H9 (cell line): ENCODE measurements at regions not wholly inside any gene's neighbourhood (a gene's known extent, or its start where the extent isn't known, plus 50 kb on each side); places are given as distances from the start of the nearest gene placed in this dataset.

Experiments used
- DNase-seq: peaks from one replicate; pipeline ENCODE4 v3.0.0-alpha.2; 2017
- H2AFZ ChIP-seq: one replicate; pipeline ENCODE4 v1.6.1; 2013; ENCODE audit warnings: mild to moderate bottlenecking, low read length, control low read depth, moderate library complexity
- H2AK5ac ChIP-seq: 2 replicates; pipeline ENCODE4 v1.6.1; 2013; ENCODE audit warnings: low read length, control low read depth, mixed read lengths; ENCODE audit not compliant: insufficient read length
- H2BK120ac ChIP-seq: one replicate; pipeline ENCODE4 v1.6.1; 2013; ENCODE audit warnings: low read depth, mild to moderate bottlenecking, low read length, control low read depth, inconsistent platforms; ENCODE audit not compliant: poor library complexity, severe bottlenecking
- H2BK12ac ChIP-seq: 2 replicates; pipeline ENCODE4 v1.6.1; 2013; ENCODE audit warnings: low read length, control low read depth, mixed read lengths, low read depth; ENCODE audit not compliant: insufficient read length
- H2BK15ac ChIP-seq: 2 replicates; pipeline ENCODE4 v1.6.1; 2013; ENCODE audit warnings: low read depth, low read length, control low read depth
- H2BK20ac ChIP-seq: one replicate; pipeline ENCODE4 v1.6.1; 2013; ENCODE audit warnings: low read depth, mild to moderate bottlenecking, low read length, control low read depth, inconsistent platforms; ENCODE audit not compliant: poor library complexity, severe bottlenecking
- H2BK5ac ChIP-seq: 2 replicates; pipeline ENCODE4 v1.6.1; 2013; ENCODE audit warnings: low read length, control low read depth, mixed read lengths; ENCODE audit not compliant: insufficient read length
- H3K14ac ChIP-seq: 2 replicates; pipeline ENCODE4 v1.6.1; 2013; ENCODE audit warnings: low read length, control low read depth; ENCODE audit not compliant: insufficient read depth
- H3K18ac ChIP-seq: 2 replicates; pipeline ENCODE4 v1.6.1; 2013; ENCODE audit warnings: low read depth, mild to moderate bottlenecking, mixed read lengths, low read length, control low read depth; ENCODE audit not compliant: insufficient read length
- H3K23ac ChIP-seq: 2 replicates; pipeline ENCODE4 v1.6.1; 2013; ENCODE audit warnings: low read length, control low read depth, mixed read lengths, low read depth; ENCODE audit not compliant: insufficient read length
- H3K23me2 ChIP-seq: 2 replicates; pipeline ENCODE4 v1.6.1; 2013; ENCODE audit warnings: low read depth, mild to moderate bottlenecking, mixed read lengths, low read length, control low read depth; ENCODE audit not compliant: insufficient read length, poor library complexity, severe bottlenecking
- H3K27ac ChIP-seq: 2 replicates; pipeline ENCODE4 v1.5.1; 2013; ENCODE audit warnings: low read length, control low read depth, mixed read lengths, low read depth; ENCODE audit not compliant: insufficient read length
- H3K27me3 ChIP-seq: 2 replicates; pipeline ENCODE4 v1.6.1; 2013; ENCODE audit warnings: low read length, control low read depth, inconsistent platforms; ENCODE audit not compliant: insufficient read depth
- H3K4ac ChIP-seq: 2 replicates; pipeline ENCODE4 v1.6.1; 2013; ENCODE audit warnings: low read depth, mild to moderate bottlenecking, control low read depth, inconsistent platforms, low read length, moderate library complexity
- H3K4me1 ChIP-seq: 2 replicates; pipeline ENCODE4 v1.6.1; 2013; ENCODE audit warnings: low read length, control low read depth, inconsistent platforms; ENCODE audit not compliant: insufficient read depth
- H3K4me2 ChIP-seq: 2 replicates; pipeline ENCODE4 v1.6.1; 2013; ENCODE audit warnings: low read length, control low read depth, mixed read lengths; ENCODE audit not compliant: insufficient read length, insufficient read depth
- H3K56ac ChIP-seq: 2 replicates; pipeline ENCODE4 v1.6.1; 2013; ENCODE audit warnings: low read depth, mild to moderate bottlenecking, mixed read lengths, low read length, control low read depth; ENCODE audit not compliant: insufficient read length
- H3K79me1 ChIP-seq: 2 replicates; pipeline ENCODE4 v1.6.1; 2013; ENCODE audit warnings: low read depth, mild to moderate bottlenecking, moderate library complexity, low read length, control low read depth, inconsistent platforms; ENCODE audit not compliant: insufficient read depth, poor library complexity, severe bottlenecking
- H3K79me2 ChIP-seq: 2 replicates; pipeline ENCODE4 v1.6.1; 2013; ENCODE audit warnings: low read length, control low read depth, inconsistent platforms; ENCODE audit not compliant: insufficient read depth
- H3K9ac ChIP-seq: 2 replicates; pipeline ENCODE4 v1.6.1; 2013; ENCODE audit warnings: low read length, control low read depth, mixed read lengths; ENCODE audit not compliant: insufficient read length; ENCODE audit errors: extremely low read depth
- H3K9me3 ChIP-seq: one replicate; pipeline ENCODE4 v1.6.1; 2013; ENCODE audit warnings: low read depth, low read length, inconsistent platforms; ENCODE audit not compliant: control insufficient read depth
- H3T11ph ChIP-seq: one replicate; pipeline ENCODE4 v1.6.1; 2013; ENCODE audit warnings: mild to moderate bottlenecking, low read length, control low read depth, inconsistent platforms
- H4K20me1 ChIP-seq: one replicate; pipeline ENCODE4 v1.6.1; 2013; ENCODE audit not compliant: control insufficient read depth, insufficient read length, insufficient read depth
- H4K5ac ChIP-seq: 2 replicates; pipeline ENCODE4 v1.6.1; 2013; ENCODE audit warnings: low read depth, mild to moderate bottlenecking, mixed read lengths, low read length, control low read depth; ENCODE audit not compliant: insufficient read length
- H4K8ac ChIP-seq: replicated peaks from 2 replicates; pipeline ENCODE4 v1.6.1; 2013; ENCODE audit warnings: low read length, control low read depth, mixed read lengths, low read depth; ENCODE audit not compliant: insufficient read length
- H4K91ac ChIP-seq: 2 replicates; pipeline ENCODE4 v1.6.1; 2013; ENCODE audit warnings: low read depth, mild to moderate bottlenecking, moderate library complexity, mixed read lengths, low read length, control low read depth; ENCODE audit not compliant: insufficient read length
- H3K27ac Mint-ChIP-seq, 3 experiments: 2 replicates in 2 of 3; 3 replicates in 1 of 3; pipeline ENCODE4 v1.8.0; 2020 to 2021; ENCODE audit warnings: mixed read lengths in 3 of 3, mild to moderate bottlenecking in 1 of 3, moderate library complexity in 1 of 3
- H3K27me3 Mint-ChIP-seq: 2 replicates; pipeline ENCODE4 v1.8.0; 2021; ENCODE audit warnings: low read depth, mild to moderate bottlenecking, moderate library complexity, mixed read lengths
- H3K36me3 Mint-ChIP-seq, 3 experiments: 2 replicates in 2 of 3; 3 replicates in 1 of 3; pipeline ENCODE4 v1.8.0; 2020 to 2021; ENCODE audit warnings: low read depth in 3 of 3, mixed read lengths in 3 of 3; ENCODE audit not compliant: insufficient read depth in 1 of 3
- H3K4me1 Mint-ChIP-seq, 2 experiments: 2 replicates each; pipeline ENCODE4 v1.8.0; 2020; ENCODE audit warnings: mixed read lengths in 2 of 2
- H3K4me3 Mint-ChIP-seq, 2 experiments: 2 replicates in 1 of 2; 3 replicates in 1 of 2; pipeline ENCODE4 v1.8.0; 2020 to 2021; ENCODE audit warnings: mild to moderate bottlenecking in 2 of 2, mixed read lengths in 2 of 2, moderate library complexity in 1 of 2
- H3K9me3 Mint-ChIP-seq, 2 experiments: 2 replicates in 1 of 2; 3 replicates in 1 of 2; pipeline ENCODE4 v1.8.0; 2020; ENCODE audit warnings: mild to moderate bottlenecking in 2 of 2, mixed read lengths in 2 of 2, moderate library complexity in 1 of 2
- WGBS: extraction: QIAGEN DNeasy Blood & Tissue Kit; methylation state at CpG from one replicate; pipeline ENCODE4 v1.1.7; 2013; ENCODE audit warnings: missing lambda C conversion rate, low lambda C conversion rate, mixed read lengths; ENCODE audit not compliant: insufficient read length; ENCODE audit errors: extremely low coverage; 5-methylcytosine and 5-hydroxymethylcytosine counted together
- TF ChIP-seq, protein P1 (sequence below): fragments of 200-600 bp; sonication (generic); conservative IDR thresholded peaks from 3 replicates; pipeline ENCODE4 v1.8.0; 2021; ENCODE audit warnings: antibody characterized with exemption, mild to moderate bottlenecking

- no peak overlapping the region for H3K23ac ChIP-seq
- no peak overlapping the region for H2BK15ac ChIP-seq
- Mint-ChIP-seq H3K27ac (peak overlapping the region in 1 of 3 experiments; percentile 28; a peak in 1 of 7 replicates), H3K4me1 (peaks cover 13 to 17% of the 10 kb centered on the region in 2 experiments), H3K36me3 (no peaks in the 10 kb centered on the region), H3K9me3 (no peaks in the 10 kb centered on the region), H3K27me3 (no peaks in the 10 kb centered on the region), H3K4me3 (no peak overlapping the region)
- no peak overlapping the region for H2BK5ac ChIP-seq
- no peak overlapping the region for H3K9ac ChIP-seq
- no peak overlapping the region for H3K18ac ChIP-seq
- H3K79me1 ChIP-seq: no peaks in the 10 kb centered on the region
- no peaks in the 10 kb centered on the region for H3K27me3 ChIP-seq
- no peak overlapping the region for H2BK12ac ChIP-seq
- no peak overlapping the region for H3K27ac ChIP-seq
- peak; percentile 58 for DNase-seq
- WGBS: no CpG with 5 or more reads among the region's 3 CpGs
- no peak overlapping the region for H2BK20ac ChIP-seq
- no peak overlapping the region for H4K5ac ChIP-seq
- no peak overlapping the region for H3K14ac ChIP-seq
- no peak overlapping the region for H4K91ac ChIP-seq
- H3K23me2 ChIP-seq: no peaks in the 10 kb centered on the region
- H2AK5ac ChIP-seq: no peak overlapping the region
- no peak overlapping the region for H4K8ac ChIP-seq
- no peak overlapping the region for H2BK120ac ChIP-seq
- no peaks in the 10 kb centered on the region for H3K79me2 ChIP-seq
- H2AFZ ChIP-seq: no peak overlapping the region
- no peaks in the 10 kb centered on the region for H4K20me1 ChIP-seq
- no peaks in the 10 kb centered on the region for H3K9me3 ChIP-seq
- H3K56ac ChIP-seq: no peak overlapping the region
- TF ChIP-seq, protein P1, sequence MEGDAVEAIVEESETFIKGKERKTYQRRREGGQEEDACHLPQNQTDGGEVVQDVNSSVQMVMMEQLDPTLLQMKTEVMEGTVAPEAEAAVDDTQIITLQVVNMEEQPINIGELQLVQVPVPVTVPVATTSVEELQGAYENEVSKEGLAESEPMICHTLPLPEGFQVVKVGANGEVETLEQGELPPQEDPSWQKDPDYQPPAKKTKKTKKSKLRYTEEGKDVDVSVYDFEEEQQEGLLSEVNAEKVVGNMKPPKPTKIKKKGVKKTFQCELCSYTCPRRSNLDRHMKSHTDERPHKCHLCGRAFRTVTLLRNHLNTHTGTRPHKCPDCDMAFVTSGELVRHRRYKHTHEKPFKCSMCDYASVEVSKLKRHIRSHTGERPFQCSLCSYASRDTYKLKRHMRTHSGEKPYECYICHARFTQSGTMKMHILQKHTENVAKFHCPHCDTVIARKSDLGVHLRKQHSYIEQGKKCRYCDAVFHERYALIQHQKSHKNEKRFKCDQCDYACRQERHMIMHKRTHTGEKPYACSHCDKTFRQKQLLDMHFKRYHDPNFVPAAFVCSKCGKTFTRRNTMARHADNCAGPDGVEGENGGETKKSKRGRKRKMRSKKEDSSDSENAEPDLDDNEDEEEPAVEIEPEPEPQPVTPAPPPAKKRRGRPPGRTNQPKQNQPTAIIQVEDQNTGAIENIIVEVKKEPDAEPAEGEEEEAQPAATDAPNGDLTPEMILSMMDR: peak; percentile 38; the same call in 1 of the 3 replicates
- no peaks in the 10 kb centered on the region for H3K4me1 ChIP-seq
- H3K4ac ChIP-seq: no peak overlapping the region
- no peak overlapping the region for H3K4me2 ChIP-seq
- H3T11ph ChIP-seq: no peak overlapping the region
Observed at GRCh38 chr18:62457877-62458276, 64.9 kb upstream of the ZCCHC2 start.
